Caco-2 (cell line): ENCODE measurements at regions not wholly inside any gene's neighbourhood (a gene's known extent, or its start where the extent isn't known, plus 50 kb on each side); places are given as distances from the start of the nearest gene placed in this dataset.

Experiments
- BruUV-seq: library from RNA; stranded (reverse); fragments of 400-500 nt; replicated peaks from 2 replicates; lab custom pipeline; 2021; lab: Mats Ljungman, UMichigan
- CTCF ChIA-PET: fragments of 300-600 bp; sonication (Branson Sonifier 250); formaldehyde crosslinking; loops from one replicate; lab custom pipeline; 2022; ENCODE audit warnings: antibody characterized with exemption; lab: Charles Lee
- POLR2A ChIA-PET: fragments of 300-600 bp; sonication (Branson Sonifier 250); formaldehyde crosslinking; loops from one replicate; lab custom pipeline; 2022; ENCODE audit warnings: antibody characterized with exemption; lab: Charles Lee
- DNase-seq, 2 experiments: peaks; one replicate each; pipeline versions ENCODE4 v3.0.0 to v3.0.0-alpha.2; 2020 to 2022
- H3K27me3 ChIP-seq: replicated peaks from 2 replicates; pipeline ENCODE4 v1.6.0; 2011; ENCODE audit warnings: low read length; ENCODE audit not compliant: control insufficient read depth, insufficient read depth
- H3K36me3 ChIP-seq: 2 replicates; pipeline ENCODE4 v1.5.1; 2011; ENCODE audit warnings: low read length; ENCODE audit not compliant: control insufficient read depth, insufficient read depth
- H3K4me1 ChIP-seq: fragments of 250-450 bp; sonication (Bioruptor Pico); 2 replicates; pipeline ENCODE4 v1.5.1; 2020; ENCODE audit warnings: mild to moderate bottlenecking
- H3K4me3 ChIP-seq: 2 replicates; pipeline ENCODE4 v1.5.1; 2011; ENCODE audit warnings: low read depth, mild to moderate bottlenecking, control low read depth, low read length
- H3K9me3 ChIP-seq: fragments of 250-450 bp; sonication (Bioruptor Pico); 2 replicates; pipeline ENCODE4 v1.5.1; 2020; ENCODE audit warnings: mild to moderate bottlenecking, moderate library complexity
- H3K27ac Mint-ChIP-seq: one replicate; pipeline ENCODE4 v1.8.0; 2022; ENCODE audit warnings: mixed read lengths; ENCODE audit not compliant: unreplicated experiment
- H3K27me3 Mint-ChIP-seq: one replicate; pipeline ENCODE4 v1.8.0; 2022; ENCODE audit warnings: mixed read lengths; ENCODE audit not compliant: insufficient read depth, unreplicated experiment
- H3K36me3 Mint-ChIP-seq: one replicate; pipeline ENCODE4 v1.8.0; 2022; ENCODE audit warnings: mild to moderate bottlenecking, mixed read lengths; ENCODE audit not compliant: insufficient read depth, unreplicated experiment
- H3K4me1 Mint-ChIP-seq: one replicate; pipeline ENCODE4 v1.8.0; 2022; ENCODE audit warnings: low read depth, mixed read lengths; ENCODE audit not compliant: unreplicated experiment
- H3K4me3 Mint-ChIP-seq: one replicate; pipeline ENCODE4 v1.8.0; 2022; ENCODE audit warnings: mild to moderate bottlenecking, moderate library complexity, mixed read lengths; ENCODE audit not compliant: unreplicated experiment
- H3K9me3 Mint-ChIP-seq: one replicate; pipeline ENCODE4 v1.8.0; 2022; ENCODE audit warnings: mixed read lengths; ENCODE audit not compliant: unreplicated experiment
- CTCF ChIP-seq, 2 experiments: fragments of 200-600 bp in 1 of 2; IDR thresholded peaks; 1 replicate in 1 of 2; 2 replicates in 1 of 2; pipeline versions ENCODE4 v1.5.1 to v1.8.0; 2011 to 2022; ENCODE audit warnings: antibody characterized with exemption in 1 of 2, control low read depth in 1 of 2, inconsistent platforms in 1 of 2, low read depth in 1 of 2, low read length in 1 of 2, mild to moderate bottlenecking in 1 of 2, moderate library complexity in 1 of 2; ENCODE audit not compliant: insufficient read depth in 1 of 2, severe bottlenecking in 1 of 2, unreplicated experiment in 1 of 2
- intact Hi-C: fragments of 100-400 bp; cut with micrococcal nuclease; formaldehyde crosslinking; loops from one replicate; pipeline ENCODE4 v1.10.0; 2022; ENCODE audit not compliant: unreplicated experiment

DNA sequence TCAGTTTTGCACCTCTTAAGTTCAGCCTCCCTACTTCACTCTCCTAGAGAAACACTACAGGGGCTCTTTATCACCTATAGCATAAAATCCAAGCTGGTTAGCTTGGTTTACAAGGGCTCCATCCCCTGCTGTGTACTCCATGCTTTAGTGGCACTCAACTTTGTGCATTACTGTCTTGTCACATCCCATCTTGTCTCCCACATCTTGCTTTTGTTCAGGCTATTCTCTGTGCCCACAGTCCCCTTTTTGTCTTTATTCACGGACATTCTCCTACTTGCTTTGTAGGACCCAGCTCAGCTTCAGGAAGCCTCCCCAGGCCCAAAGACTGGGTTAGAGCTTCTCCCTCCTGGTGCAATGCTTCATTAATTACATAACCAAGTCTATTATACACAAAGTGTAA lies 107.9 kb upstream of the SPACA1 start:
- Histone ChIP-seq H3K4me3 (no peak overlapping the region), H3K4me1 (0 out of 2 replicates have a peak, but pooled peaks cover 4% of the 10 kb centered on the region), H3K36me3 (no peaks in the 10 kb centered on the region), H3K9me3 (no peaks in the 10 kb centered on the region), H3K27me3 (no peaks in the 10 kb centered on the region)
- Mint-ChIP-seq H3K4me3 (no peak overlapping the region), H3K27ac (no peak overlapping the region), H3K36me3 (no peaks in the 10 kb centered on the region), H3K4me1 (no peaks in the 10 kb centered on the region), H3K9me3 (no peaks in the 10 kb centered on the region), H3K27me3 (peaks cover 3% of the 10 kb centered on the region)
- no peak for DNase-seq
- TF ChIP-seq CTCF (IDR thresholded peaks at IDR 0.05; ENCODE audit: insufficient read depth in 1 of 2, low read depth in 1 of 2, low read length in 1 of 2, severe bottlenecking in 1 of 2, unreplicated experiment in 1 of 2), result no peak
- ChIA-PET POLR2A (no interaction called here), CTCF (no interaction called here)
- no TSS peak for BruUV-seq
- intact Hi-C loops, result no loop called here

- intact Hi-C loops, result no loop called here
- Mint-ChIP-seq H3K27ac (no peak overlapping the region), H3K4me1 (no peaks in the 10 kb centered on the region), H3K4me3 (no peak overlapping the region), H3K27me3 (peaks cover 3% of the 10 kb centered on the region), H3K9me3 (no peaks in the 10 kb centered on the region), H3K36me3 (no peaks in the 10 kb centered on the region)
- no peaks in the 10 kb centered on the region for H3K4me1 ChIP-seq
- H3K27me3 ChIP-seq, result no peaks in the 10 kb centered on the region
- DNase-seq, result no peak
- no peak overlapping the region for H3K4me3 ChIP-seq
- no peaks in the 10 kb centered on the region for H3K36me3 ChIP-seq
- ChIA-PET POLR2A (no interaction called here), CTCF (no interaction called here)
- H3K9me3 ChIP-seq, result no peaks in the 10 kb centered on the region
- TF ChIP-seq CTCF (IDR thresholded peaks at IDR 0.05; ENCODE audit: insufficient read depth in 1 of 2, low read depth in 1 of 2, low read length in 1 of 2, severe bottlenecking in 1 of 2, unreplicated experiment in 1 of 2), result no peak
- BruUV-seq, result no TSS peak
These were observed 109.4 kb upstream of the SPACA1 start for GRCh38 chr6:87938287-87938686.

DNA sequence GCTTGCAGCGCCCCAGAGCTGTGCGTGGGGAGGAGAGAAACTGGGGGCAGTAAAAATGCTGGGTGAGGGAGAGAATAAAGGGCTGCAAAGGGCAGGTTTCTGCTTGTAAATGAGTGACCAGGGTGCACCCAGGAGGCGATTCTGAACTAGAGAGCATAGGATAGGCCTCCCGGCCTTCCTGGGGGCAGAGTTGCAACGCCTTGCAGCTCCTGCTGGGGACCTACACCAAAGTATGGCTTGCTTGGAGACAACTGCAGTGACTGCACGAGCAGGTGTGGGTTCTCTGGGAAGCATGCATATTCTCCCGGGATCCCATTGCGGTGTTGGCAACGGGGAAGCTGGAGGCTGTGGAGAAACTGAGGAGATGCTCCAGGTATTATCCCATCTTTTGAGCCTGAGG lies 111.6 kb upstream of the SPACA1 start:
- Histone ChIP-seq H3K27me3 (no peaks in the 10 kb centered on the region), H3K36me3 (no peaks in the 10 kb centered on the region), H3K4me1 (no peaks in the 10 kb centered on the region), H3K4me3 (no peak overlapping the region), H3K9me3 (no peaks in the 10 kb centered on the region)
- no TSS peak for BruUV-seq
- Mint-ChIP-seq H3K36me3 (no peaks in the 10 kb centered on the region), H3K27ac (no peak overlapping the region), H3K27me3 (no peaks in the 10 kb centered on the region), H3K9me3 (no peaks in the 10 kb centered on the region), H3K4me1 (no peaks in the 10 kb centered on the region), H3K4me3 (no peak overlapping the region)
- no peak for TF ChIP-seq CTCF (IDR thresholded peaks at IDR 0.05; ENCODE audit: insufficient read depth in 1 of 2, low read depth in 1 of 2, low read length in 1 of 2, severe bottlenecking in 1 of 2, unreplicated experiment in 1 of 2)
- ChIA-PET POLR2A (no interaction called here), CTCF (no interaction called here)
- no peak for DNase-seq
- intact Hi-C loops, result no loop called here
